UCSD-AML1 (cell line): ENCODE measurements at regions not wholly inside any gene's neighbourhood (a gene's known extent, or its start where the extent isn't known, plus 50 kb on each side); places are given as distances from the start of the nearest gene placed in this dataset.

Experiments
- DNase-seq: peaks from one replicate; lab custom pipeline; 2025; ENCODE audit not compliant: unreplicated experiment; lab: John Stamatoyannopoulos, UW

DNA sequence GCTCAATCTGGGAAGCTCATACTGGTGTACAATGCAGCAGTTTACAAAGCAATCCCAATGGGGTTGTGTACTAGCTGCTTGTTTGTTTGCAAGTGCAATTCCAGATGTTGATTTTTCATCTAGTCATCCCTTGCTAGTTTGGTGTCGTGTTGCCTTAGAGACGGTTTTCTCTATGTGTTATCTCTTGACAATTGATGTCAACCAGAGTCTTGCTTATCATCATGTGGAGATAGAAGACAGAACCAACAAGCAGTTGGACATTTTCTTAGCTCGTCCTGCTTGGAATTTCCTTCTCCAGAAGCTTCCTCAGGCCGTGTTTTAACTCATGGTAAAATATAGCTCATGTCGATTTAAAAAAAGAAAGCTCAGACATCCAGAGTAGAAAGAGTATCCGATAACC, 262.0 kb upstream of the KCNH8 start:
- no peak for DNase-seq

DNA sequence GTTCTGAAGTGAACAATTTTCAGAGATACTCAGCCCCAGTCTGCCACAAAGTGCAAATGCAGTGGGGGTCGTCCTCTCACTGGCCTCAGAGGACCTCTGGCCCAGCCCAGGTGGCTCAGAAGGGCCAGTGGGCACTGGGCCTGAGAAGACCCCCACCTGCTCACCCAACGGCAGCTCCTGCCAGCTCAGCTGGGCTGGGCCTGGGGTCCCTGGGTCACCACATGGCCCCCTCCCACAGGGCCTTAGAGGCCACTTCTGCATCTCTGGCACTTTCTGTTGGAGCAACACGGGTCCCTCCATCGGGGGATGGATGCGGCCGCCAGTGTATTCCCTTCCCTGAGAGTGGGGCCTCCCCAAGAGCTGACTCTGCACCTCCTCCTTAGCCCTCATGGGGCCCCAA, 262.7 kb upstream of the KCNH8 start:
- DNase-seq, result no peak

- no peak for DNase-seq
Observed at GRCh38 chr3:18883571-18883970, 264.7 kb upstream of the KCNH8 start.

DNA sequence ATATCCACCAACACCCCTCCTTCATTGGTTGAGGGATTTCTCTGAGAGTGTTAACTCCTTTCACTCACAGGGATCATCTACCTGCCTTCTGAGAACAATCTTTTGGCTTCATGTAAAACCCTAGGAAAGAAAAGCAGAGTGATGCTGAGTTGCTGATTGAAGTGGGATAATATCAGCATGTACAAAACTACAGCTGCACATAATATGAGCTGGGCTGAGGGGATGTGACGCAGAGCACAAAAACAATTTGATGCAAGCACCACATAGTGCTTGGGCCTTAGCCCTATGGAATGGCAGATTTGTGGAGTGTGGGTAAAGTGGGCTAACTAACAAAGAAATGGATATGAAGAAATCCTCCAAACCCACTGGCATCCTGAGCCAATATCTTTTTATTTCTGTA, 267.6 kb upstream of the KCNH8 start:
- no peak for DNase-seq

DNA sequence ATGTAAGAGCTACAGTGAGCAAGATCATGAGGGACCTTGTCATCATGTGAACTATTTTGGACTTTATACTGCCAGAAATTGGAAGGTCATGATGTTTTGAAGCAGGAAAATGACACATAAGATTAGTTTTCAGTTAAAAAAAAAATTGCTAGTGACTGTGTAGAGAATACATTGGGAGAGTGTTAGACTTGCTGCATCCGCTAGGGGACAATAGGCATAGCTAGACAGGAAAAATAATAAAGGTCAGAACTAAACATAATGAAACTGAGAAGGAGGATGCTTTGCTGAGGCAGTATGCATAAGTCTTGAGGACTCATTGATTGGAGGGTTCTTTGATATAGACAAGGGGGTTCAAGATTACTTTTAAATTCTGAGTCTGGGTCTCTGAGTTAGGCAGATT, 275.8 kb upstream of the KCNH8 start:
- DNase-seq, result no peak

GRCh38 chr3:18870642-18871041, 277.7 kb upstream of the KCNH8 start:
- no peak for DNase-seq

GRCh38 chr3:18870074-18870640, 278.2 kb upstream of the KCNH8 start:
- DNase-seq, result no peak

DNA sequence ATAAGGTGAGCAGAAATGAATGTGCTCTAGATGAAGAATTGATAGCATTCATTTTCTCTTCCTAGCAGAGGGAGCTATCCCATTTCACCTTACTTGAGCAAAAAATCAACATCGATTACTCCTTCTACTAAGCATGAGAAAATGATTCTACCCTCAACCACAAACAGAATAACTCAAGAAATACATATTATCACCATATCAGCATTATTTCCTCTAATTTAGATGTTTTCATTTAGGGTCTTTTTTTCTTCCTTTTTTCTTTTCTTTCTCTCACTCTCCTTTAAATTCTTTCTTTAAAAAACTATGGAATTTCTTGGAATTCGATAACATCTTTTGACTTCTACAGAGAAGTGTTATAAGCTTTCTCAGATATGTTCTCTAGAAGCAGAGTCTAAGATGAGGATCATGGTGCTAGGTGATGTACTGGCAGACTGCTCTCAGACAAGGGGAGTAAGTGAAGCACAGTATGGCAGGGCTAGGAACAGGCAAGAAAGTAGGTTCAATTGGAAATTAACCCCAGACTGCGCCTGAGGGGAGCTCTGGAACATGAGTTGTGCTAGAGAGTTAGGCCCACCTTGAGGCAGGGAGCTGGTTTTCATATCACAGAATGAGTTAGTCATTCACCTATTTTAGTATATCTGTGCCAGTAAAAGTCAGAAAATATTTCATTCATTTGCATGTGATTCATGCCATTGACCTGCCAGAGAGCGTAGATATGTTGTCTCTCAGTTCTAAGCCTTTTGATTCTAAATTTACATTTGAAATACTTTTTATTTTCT, 279.2 kb upstream of the KCNH8 start:
- no peak for DNase-seq

GRCh38 chr3:18866899-18867298, 281.4 kb upstream of the KCNH8 start:
- DNase-seq, result no peak

- no peak for DNase-seq
Observed at GRCh38 chr3:18864933-18865731, 283.2 kb upstream of the KCNH8 start.

DNA sequence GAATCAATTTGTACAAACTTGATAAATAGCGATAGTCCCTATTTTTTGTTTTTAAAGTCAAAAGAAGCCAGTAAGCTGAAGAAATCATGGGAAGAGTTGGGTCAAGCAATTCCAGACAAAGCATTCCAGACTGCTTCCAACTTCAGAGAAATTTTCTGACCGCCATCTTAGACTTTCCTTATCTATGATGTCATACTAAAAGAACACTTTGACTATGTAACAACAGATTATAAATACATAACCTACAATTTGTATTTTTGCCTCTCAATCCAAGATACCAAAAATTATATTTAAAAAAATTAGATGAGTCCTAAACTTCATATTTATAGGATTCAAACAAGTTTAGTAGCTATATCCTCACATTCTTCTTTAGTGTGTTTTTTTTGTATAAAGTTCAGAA, 286.2 kb upstream of the KCNH8 start:
- no peak for DNase-seq

GRCh38 chr3:18861137-18861536, 287.2 kb upstream of the KCNH8 start:
- no peak for DNase-seq

- DNase-seq, result no peak
Observed at GRCh38 chr3:18853269-18853668, 295.0 kb upstream of the KCNH8 start.

DNA sequence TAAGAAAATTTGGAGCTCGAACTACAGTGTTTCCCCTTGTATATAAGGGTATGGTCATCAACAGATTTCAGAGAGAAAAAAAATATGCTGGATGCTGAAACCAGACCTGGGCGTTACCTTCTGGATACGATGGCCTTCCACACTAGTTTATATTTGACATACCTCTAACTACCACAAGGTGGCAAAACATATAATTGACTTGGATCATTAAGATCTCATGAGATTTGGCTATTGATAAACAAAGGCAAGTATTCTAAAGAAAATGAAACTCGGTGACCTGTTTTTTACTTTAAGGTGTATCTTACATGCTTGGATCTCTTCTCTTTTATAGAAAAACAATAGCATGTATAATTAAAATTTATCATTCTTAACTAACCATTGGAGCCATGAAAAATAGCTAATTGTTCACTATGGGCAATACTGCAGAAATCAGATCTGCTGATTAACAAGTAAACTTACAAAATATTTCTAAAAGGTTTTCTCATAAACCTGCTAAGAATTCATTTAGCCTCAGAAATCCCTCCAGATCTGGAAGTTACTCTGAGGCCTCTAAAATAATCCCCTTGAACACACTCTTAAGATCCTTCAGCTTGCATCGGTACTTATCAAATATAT, 300.6 kb upstream of the KCNH8 start:
- no peak for DNase-seq

DNA sequence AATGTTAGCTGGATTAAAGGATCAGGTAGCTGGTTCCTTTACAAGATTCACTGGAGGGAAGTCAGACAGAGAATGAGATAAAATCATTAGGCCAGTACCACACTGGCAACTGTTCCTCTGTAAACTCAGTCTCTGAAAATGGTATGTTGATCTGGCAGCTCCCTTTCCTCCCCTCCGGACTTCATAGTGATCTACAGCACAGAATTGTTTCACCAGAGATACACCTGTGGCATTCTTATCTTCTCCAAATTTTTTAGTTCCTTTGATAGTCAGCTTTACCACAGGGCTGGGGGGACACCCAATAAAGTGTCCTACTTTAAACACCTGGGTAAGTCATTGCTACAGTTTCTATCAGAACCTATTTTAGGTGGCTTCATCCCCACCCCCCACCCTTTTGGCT, 304.3 kb upstream of the KCNH8 start:
- DNase-seq, result no peak

DNA sequence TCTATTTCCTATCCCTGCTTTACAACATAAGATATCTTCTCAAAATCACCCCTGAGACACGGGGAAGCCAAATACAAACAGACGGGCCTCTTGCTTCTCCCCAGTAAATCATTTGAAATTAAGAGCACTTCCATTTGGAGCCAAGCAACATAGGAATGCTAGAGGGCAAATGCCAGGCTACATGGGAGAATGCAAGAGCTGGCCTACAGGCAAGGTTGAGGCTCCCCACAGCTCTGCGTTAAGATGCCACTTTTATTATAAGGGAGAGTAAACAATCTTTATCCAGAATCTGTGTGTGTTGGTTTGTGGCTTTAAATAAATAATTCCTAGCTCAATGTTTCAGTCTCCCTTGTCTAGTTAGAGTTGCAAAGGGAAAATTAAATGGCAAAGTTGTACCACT, 305.1 kb upstream of the KCNH8 start:
- DNase-seq, result no peak

DNA sequence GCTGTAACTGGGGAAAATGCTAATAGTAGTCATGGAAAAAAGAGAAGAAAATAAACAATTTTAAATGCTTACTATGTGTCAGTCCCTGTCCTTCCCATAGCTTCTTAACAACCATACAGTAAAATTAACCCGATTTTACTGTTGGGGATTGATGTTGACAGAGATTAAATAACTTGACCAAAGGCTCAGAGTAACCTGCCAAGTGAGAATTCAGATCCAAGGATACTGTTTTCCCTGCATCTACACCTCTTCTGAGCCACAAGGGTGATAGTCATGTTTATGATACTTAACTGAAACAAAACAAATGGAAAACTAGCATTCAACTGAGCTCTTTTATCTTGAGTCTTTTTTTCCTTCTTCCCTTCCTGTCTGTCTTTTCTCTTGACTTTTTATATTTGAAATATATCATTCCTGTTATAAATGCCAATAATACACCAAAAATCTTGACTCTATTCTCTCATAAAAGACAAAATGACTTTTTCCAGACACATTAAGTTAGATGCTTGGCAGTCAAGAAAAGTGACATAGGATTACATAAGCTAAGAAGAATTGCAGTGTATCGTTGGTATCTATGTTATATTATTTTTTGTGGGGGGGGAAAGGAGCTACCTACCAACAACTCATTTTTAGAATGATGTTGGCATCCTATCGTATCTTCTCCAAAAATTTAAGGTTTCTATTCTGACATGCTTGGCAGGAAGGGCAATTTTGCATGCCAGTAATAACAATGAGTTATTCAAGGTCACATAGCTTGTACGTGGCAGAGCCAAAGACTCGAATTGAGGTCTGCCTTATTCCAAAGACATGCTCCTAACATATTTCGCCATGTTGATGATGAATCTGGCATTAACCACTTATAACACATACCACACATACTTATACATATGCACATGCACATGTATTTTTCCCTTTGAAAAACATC, 306.6 kb upstream of the KCNH8 start:
- no peak for DNase-seq

GRCh38 chr3:18840535-18841137, 307.7 kb upstream of the KCNH8 start:
- DNase-seq, result no peak

DNA sequence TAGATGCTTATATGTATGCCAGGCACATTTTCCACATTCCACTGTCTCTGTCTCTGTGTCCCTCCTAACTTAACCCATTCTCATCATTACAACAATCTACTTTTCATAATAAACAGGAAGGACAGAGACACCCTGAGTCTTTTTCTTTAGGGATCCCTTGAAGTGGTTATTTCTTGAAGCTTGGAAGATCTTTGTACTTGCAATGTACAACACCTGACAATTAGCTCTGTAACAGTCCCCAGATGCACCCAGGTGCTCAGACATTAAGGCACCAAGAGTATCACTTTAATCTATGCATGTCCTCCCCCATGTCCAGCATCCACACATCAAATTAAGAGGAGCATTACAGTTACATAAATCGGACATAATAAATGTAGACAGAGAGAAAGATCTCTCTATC, 309.6 kb upstream of the KCNH8 start:
- DNase-seq, result no peak

GRCh38 chr3:18837137-18837755, 311.1 kb upstream of the KCNH8 start:
- no peak for DNase-seq
